ENCODE measurements at regions not wholly inside any gene's neighbourhood (a gene's known extent, or its start where the extent isn't known, plus 50 kb on each side); places are given as distances from the start of the nearest gene placed in this dataset.

- no peak for DNase-seq (ENCODE audit: insufficient read length)
- TF ChIP-seq POLR2AphosphoS5 (IDR thresholded peaks at IDR 0.05; ENCODE audit: low read depth, low read length) (no peak), TAF1 (IDR thresholded peaks at IDR 0.05; ENCODE audit: borderline replicate concordance, low read depth, low read length) (no peak), POLR2A (IDR thresholded peaks at IDR 0.05; ENCODE audit: low read depth, low read length) (no peak)
- FAIRE-seq = no peak
These were observed 185.4 kb upstream of the SERP2 start for GRCh38 chr13:44188257-44188656.

- FAIRE-seq = no peak
- no peak for DNase-seq (ENCODE audit: insufficient read length)
- TF ChIP-seq POLR2A (IDR thresholded peaks at IDR 0.05; ENCODE audit: low read depth, low read length) (no peak), TAF1 (IDR thresholded peaks at IDR 0.05; ENCODE audit: borderline replicate concordance, low read depth, low read length) (no peak), POLR2AphosphoS5 (IDR thresholded peaks at IDR 0.05; ENCODE audit: low read depth, low read length) (no peak)
These were observed 184.5 kb upstream of the SERP2 start for GRCh38 chr13:44189085-44189484.

- FAIRE-seq (no peak), DNase-seq (ENCODE audit: insufficient read length) (no peak)
- TF ChIP-seq POLR2A (IDR thresholded peaks at IDR 0.05; ENCODE audit: low read depth, low read length) (no peak), TAF1 (IDR thresholded peaks at IDR 0.05; ENCODE audit: borderline replicate concordance, low read depth, low read length) (no peak), POLR2AphosphoS5 (IDR thresholded peaks at IDR 0.05; ENCODE audit: low read depth, low read length) (no peak)
These were observed 182.5 kb upstream of the SERP2 start for GRCh38 chr13:44191103-44191502.

GRCh38 chr13:44191504-44192171 lies 182.0 kb upstream of the SERP2 start:
- FAIRE-seq (no peak), DNase-seq (ENCODE audit: insufficient read length) (no peak)
- no peak for TF ChIP-seq POLR2A (IDR thresholded peaks at IDR 0.05; ENCODE audit: low read depth, low read length)
- no peak for TF ChIP-seq POLR2AphosphoS5 (IDR thresholded peaks at IDR 0.05; ENCODE audit: low read depth, low read length)
- TF ChIP-seq TAF1 (IDR thresholded peaks at IDR 0.05; ENCODE audit: borderline replicate concordance, low read depth, low read length) = no peak

- FAIRE-seq (no peak), DNase-seq (ENCODE audit: insufficient read length) (no peak)
- TF ChIP-seq TAF1 (IDR thresholded peaks at IDR 0.05; ENCODE audit: borderline replicate concordance, low read depth, low read length) (no peak), POLR2A (IDR thresholded peaks at IDR 0.05; ENCODE audit: low read depth, low read length) (no peak), POLR2AphosphoS5 (IDR thresholded peaks at IDR 0.05; ENCODE audit: low read depth, low read length) (no peak)
These were observed 179.9 kb upstream of the SERP2 start for GRCh38 chr13:44193731-44194130.

- no peak for TF ChIP-seq TAF1 (IDR thresholded peaks at IDR 0.05; ENCODE audit: borderline replicate concordance, low read depth, low read length)
- no peak for TF ChIP-seq POLR2A (IDR thresholded peaks at IDR 0.05; ENCODE audit: low read depth, low read length)
- TF ChIP-seq POLR2AphosphoS5 (IDR thresholded peaks at IDR 0.05; ENCODE audit: low read depth, low read length) = no peak
- DNase-seq (ENCODE audit: insufficient read length) (no peak), FAIRE-seq (no peak)
These were observed 178.4 kb upstream of the SERP2 start for GRCh38 chr13:44195245-44195644.

- DNase-seq (ENCODE audit: insufficient read length) (no peak), FAIRE-seq (no peak)
- TF ChIP-seq POLR2A (IDR thresholded peaks at IDR 0.05; ENCODE audit: low read depth, low read length) (no peak), POLR2AphosphoS5 (IDR thresholded peaks at IDR 0.05; ENCODE audit: low read depth, low read length) (no peak), TAF1 (IDR thresholded peaks at IDR 0.05; ENCODE audit: borderline replicate concordance, low read depth, low read length) (no peak)
These were observed 177.3 kb upstream of the SERP2 start for GRCh38 chr13:44196196-44196751.

- DNase-seq (ENCODE audit: insufficient read length) (peak; percentile 15), FAIRE-seq (peak; percentile 61)
- no peak for TF ChIP-seq POLR2A (IDR thresholded peaks at IDR 0.05; ENCODE audit: low read depth, low read length)
These were observed 175.5 kb upstream of the SERP2 start for GRCh38 chr13:44197791-44198770.

- DNase-seq (ENCODE audit: insufficient read length) (no peak), FAIRE-seq (no peak)
- TF ChIP-seq POLR2A (IDR thresholded peaks at IDR 0.05; ENCODE audit: low read depth, low read length) = no peak
- no peak for TF ChIP-seq POLR2AphosphoS5 (IDR thresholded peaks at IDR 0.05; ENCODE audit: low read depth, low read length)
- no peak for TF ChIP-seq TAF1 (IDR thresholded peaks at IDR 0.05; ENCODE audit: borderline replicate concordance, low read depth, low read length)
These were observed 174.8 kb upstream of the SERP2 start for GRCh38 chr13:44198826-44199225.

GRCh38 chr13:44199627-44200207 lies 173.9 kb upstream of the SERP2 start:
- TF ChIP-seq POLR2AphosphoS5 (IDR thresholded peaks at IDR 0.05; ENCODE audit: low read depth, low read length) (no peak), POLR2A (IDR thresholded peaks at IDR 0.05; ENCODE audit: low read depth, low read length) (no peak), TAF1 (IDR thresholded peaks at IDR 0.05; ENCODE audit: borderline replicate concordance, low read depth, low read length) (no peak)
- DNase-seq (ENCODE audit: insufficient read length) (no peak), FAIRE-seq (no peak)

- DNase-seq (ENCODE audit: insufficient read length) (no peak), FAIRE-seq (no peak)
- TF ChIP-seq POLR2A (IDR thresholded peaks at IDR 0.05; ENCODE audit: low read depth, low read length) = no peak
- TF ChIP-seq TAF1 (IDR thresholded peaks at IDR 0.05; ENCODE audit: borderline replicate concordance, low read depth, low read length) = no peak
- TF ChIP-seq POLR2AphosphoS5 (IDR thresholded peaks at IDR 0.05; ENCODE audit: low read depth, low read length) = no peak
These were observed 167.2 kb upstream of the SERP2 start for GRCh38 chr13:44206434-44206833.

Measured in GM12892 (cell line).